ENCODE measurements at regions not wholly inside any gene's neighbourhood (a gene's known extent, or its start where the extent isn't known, plus 50 kb on each side); places are given as distances from the start of the nearest gene placed in this dataset.
"Not testable (repeated sequence)": the region's sequence is repeated elsewhere in the genome, so short reads cannot be mapped to it uniquely, and the experiment has no call there.

- no peak overlapping the region for H3K27ac ChIP-seq (ENCODE audit: low read depth in 2 of 2, low read length in 2 of 2)
- no peak overlapping the region for H3K9ac ChIP-seq (ENCODE audit: low read depth in 1 of 2, low read length in 2 of 2)
- no peaks in the 10 kb centered on the region for H3K9me3 ChIP-seq (ENCODE audit: control insufficient read depth in 2 of 2, low read length in 2 of 2)
- H3K4me1 ChIP-seq (ENCODE audit: control insufficient read depth in 2 of 2, insufficient read depth in 2 of 2, low read length in 2 of 2) = peaks cover 3 to 7% of the 10 kb centered on the region in 2 donors
- H3K4me3 ChIP-seq (ENCODE audit: low read length in 2 of 2) = no peak overlapping the region
- no peaks in the 10 kb centered on the region for H3K27me3 ChIP-seq (ENCODE audit: control insufficient read depth in 2 of 2, insufficient read depth in 2 of 2, low read length in 2 of 2)
- H3K36me3 ChIP-seq (ENCODE audit: control insufficient read depth in 2 of 2, insufficient read depth in 2 of 2, low read length in 2 of 2) = no peaks in the 10 kb centered on the region
Measured at GRCh38 chr10:32190890-32191491, 134.8 kb upstream of the KIF5B start.

GRCh38 chr10:32189400-32190084, 133.3 kb upstream of the KIF5B start:
- Histone ChIP-seq H3K27ac (ENCODE audit: low read depth in 2 of 2, low read length in 2 of 2) (peak overlapping the region; percentile 49 to 57), H3K9me3 (ENCODE audit: control insufficient read depth in 2 of 2, low read length in 2 of 2) (no peaks in the 10 kb centered on the region), H3K4me1 (ENCODE audit: control insufficient read depth in 2 of 2, insufficient read depth in 2 of 2, low read length in 2 of 2) (peaks cover 3 to 7% of the 10 kb centered on the region in 2 donors), H3K4me3 (ENCODE audit: low read length in 2 of 2) (no peak overlapping the region), H3K36me3 (ENCODE audit: control insufficient read depth in 2 of 2, insufficient read depth in 2 of 2, low read length in 2 of 2) (no peaks in the 10 kb centered on the region), H3K9ac (ENCODE audit: low read depth in 1 of 2, low read length in 2 of 2) (no peak overlapping the region), H3K27me3 (ENCODE audit: control insufficient read depth in 2 of 2, insufficient read depth in 2 of 2, low read length in 2 of 2) (no peaks in the 10 kb centered on the region)

- H3K27ac ChIP-seq (ENCODE audit: low read depth in 2 of 2, low read length in 2 of 2) = not testable (repeated sequence)
Measured at GRCh38 chr10:32188601-32189000, 132.4 kb upstream of the KIF5B start.

GRCh38 chr10:32187686-32188085, 131.5 kb upstream of the KIF5B start:
- Histone ChIP-seq H3K4me3 (ENCODE audit: low read length in 2 of 2) (no peak overlapping the region), H3K27ac (ENCODE audit: low read depth in 2 of 2, low read length in 2 of 2) (no peak overlapping the region), H3K9ac (ENCODE audit: low read depth in 1 of 2, low read length in 2 of 2) (no peak overlapping the region), H3K36me3 (ENCODE audit: control insufficient read depth in 2 of 2, insufficient read depth in 2 of 2, low read length in 2 of 2) (no peaks in the 10 kb centered on the region), H3K9me3 (ENCODE audit: control insufficient read depth in 2 of 2, low read length in 2 of 2) (no peaks in the 10 kb centered on the region), H3K27me3 (ENCODE audit: control insufficient read depth in 2 of 2, insufficient read depth in 2 of 2, low read length in 2 of 2) (no peaks in the 10 kb centered on the region), H3K4me1 (ENCODE audit: control insufficient read depth in 2 of 2, insufficient read depth in 2 of 2, low read length in 2 of 2) (peaks cover 3 to 7% of the 10 kb centered on the region in 2 donors)

More at GRCh38 chr10:32188601-32189000, 132.4 kb upstream of the KIF5B start:
- not testable (repeated sequence) for H3K27me3 ChIP-seq (ENCODE audit: control insufficient read depth in 2 of 2, insufficient read depth in 2 of 2, low read length in 2 of 2); H3K36me3 ChIP-seq (ENCODE audit: control insufficient read depth in 2 of 2, insufficient read depth in 2 of 2, low read length in 2 of 2); H3K9ac ChIP-seq (ENCODE audit: low read depth in 1 of 2, low read length in 2 of 2); H3K4me3 ChIP-seq (ENCODE audit: low read length in 2 of 2); H3K9me3 ChIP-seq (ENCODE audit: control insufficient read depth in 2 of 2, low read length in 2 of 2); H3K4me1 ChIP-seq (ENCODE audit: control insufficient read depth in 2 of 2, insufficient read depth in 2 of 2, low read length in 2 of 2)

GRCh38 chr10:32183652-32184051, 127.4 kb upstream of the KIF5B start:
- not testable (repeated sequence) for H3K9ac ChIP-seq (ENCODE audit: low read depth in 1 of 2, low read length in 2 of 2); H3K27ac ChIP-seq (ENCODE audit: low read depth in 2 of 2, low read length in 2 of 2); H3K27me3 ChIP-seq (ENCODE audit: control insufficient read depth in 2 of 2, insufficient read depth in 2 of 2, low read length in 2 of 2); H3K9me3 ChIP-seq (ENCODE audit: control insufficient read depth in 2 of 2, low read length in 2 of 2); H3K4me1 ChIP-seq (ENCODE audit: control insufficient read depth in 2 of 2, insufficient read depth in 2 of 2, low read length in 2 of 2); H3K4me3 ChIP-seq (ENCODE audit: low read length in 2 of 2); H3K36me3 ChIP-seq (ENCODE audit: control insufficient read depth in 2 of 2, insufficient read depth in 2 of 2, low read length in 2 of 2)

GRCh38 chr10:32182476-32182875, 126.3 kb upstream of the KIF5B start:
- H3K4me3 ChIP-seq (ENCODE audit: low read length in 2 of 2) = no peak overlapping the region
- no peak overlapping the region for H3K27ac ChIP-seq (ENCODE audit: low read depth in 2 of 2, low read length in 2 of 2)
- no peaks in the 10 kb centered on the region for H3K9me3 ChIP-seq (ENCODE audit: control insufficient read depth in 2 of 2, low read length in 2 of 2)
- no peaks in the 10 kb centered on the region for H3K4me1 ChIP-seq (ENCODE audit: control insufficient read depth in 2 of 2, insufficient read depth in 2 of 2, low read length in 2 of 2)
- no peak overlapping the region for H3K9ac ChIP-seq (ENCODE audit: low read depth in 1 of 2, low read length in 2 of 2)
- no peaks in the 10 kb centered on the region for H3K27me3 ChIP-seq (ENCODE audit: control insufficient read depth in 2 of 2, insufficient read depth in 2 of 2, low read length in 2 of 2)
- H3K36me3 ChIP-seq (ENCODE audit: control insufficient read depth in 2 of 2, insufficient read depth in 2 of 2, low read length in 2 of 2) = no peaks in the 10 kb centered on the region

DNA sequence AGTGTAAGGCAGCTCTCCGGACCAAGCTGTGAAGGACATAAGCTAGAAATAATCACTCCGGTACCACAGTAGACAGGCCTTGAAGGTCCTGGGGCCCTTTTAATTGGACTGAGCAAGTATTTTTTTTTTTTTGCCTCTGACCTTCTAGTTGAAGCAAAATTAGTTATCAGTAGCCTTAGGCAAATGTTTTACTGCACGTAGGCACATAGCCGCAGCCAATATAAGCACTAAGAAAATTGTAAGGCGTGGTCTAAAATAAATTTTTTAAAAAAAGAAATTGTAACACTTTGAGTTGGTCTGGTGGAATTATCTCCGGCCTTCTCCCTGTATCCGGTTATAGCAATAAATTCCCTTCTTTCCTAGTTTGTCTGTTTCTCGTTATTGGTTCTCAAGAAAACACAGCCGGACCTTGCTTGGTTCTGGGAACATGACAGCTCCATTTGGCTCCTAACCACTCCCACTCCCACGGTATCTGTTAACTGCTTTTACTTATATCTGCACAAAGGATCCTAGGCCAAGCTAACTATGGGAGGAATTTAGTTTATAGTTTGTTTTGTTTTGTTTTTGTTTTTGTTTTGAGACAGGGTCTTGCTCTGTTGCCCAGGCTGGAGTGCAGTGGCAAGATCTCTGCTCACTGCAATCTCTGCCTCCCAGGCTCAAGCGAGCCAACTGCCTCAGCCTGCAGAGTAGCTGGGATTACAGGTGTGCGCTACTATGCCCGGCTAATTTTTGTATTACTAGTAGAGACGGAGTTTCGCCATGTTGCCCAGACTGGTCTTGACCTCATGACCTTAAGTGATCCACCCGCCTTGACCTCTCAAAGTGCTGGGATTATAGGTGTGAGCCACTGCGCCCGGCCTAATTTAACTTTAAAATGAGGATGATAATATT, 124.4 kb upstream of the KIF5B start:
- H3K27me3 ChIP-seq (ENCODE audit: control insufficient read depth in 2 of 2, insufficient read depth in 2 of 2, low read length in 2 of 2) = no peaks in the 10 kb centered on the region
- H3K9ac ChIP-seq (ENCODE audit: low read depth in 1 of 2, low read length in 2 of 2) = no peak overlapping the region
- no peaks in the 10 kb centered on the region for H3K36me3 ChIP-seq (ENCODE audit: control insufficient read depth in 2 of 2, insufficient read depth in 2 of 2, low read length in 2 of 2)
- no peak overlapping the region for H3K27ac ChIP-seq (ENCODE audit: low read depth in 2 of 2, low read length in 2 of 2)
- H3K9me3 ChIP-seq (ENCODE audit: control insufficient read depth in 2 of 2, low read length in 2 of 2) = no peaks in the 10 kb centered on the region
- no peak overlapping the region for H3K4me3 ChIP-seq (ENCODE audit: low read length in 2 of 2)
- H3K4me1 ChIP-seq (ENCODE audit: control insufficient read depth in 2 of 2, insufficient read depth in 2 of 2, low read length in 2 of 2) = no peaks in the 10 kb centered on the region

- Histone ChIP-seq H3K9ac (ENCODE audit: low read depth in 1 of 2, low read length in 2 of 2) (no peak overlapping the region), H3K9me3 (ENCODE audit: control insufficient read depth in 2 of 2, low read length in 2 of 2) (no peaks in the 10 kb centered on the region), H3K27ac (ENCODE audit: low read depth in 2 of 2, low read length in 2 of 2) (no peak overlapping the region), H3K4me3 (ENCODE audit: low read length in 2 of 2) (no peak overlapping the region), H3K27me3 (ENCODE audit: control insufficient read depth in 2 of 2, insufficient read depth in 2 of 2, low read length in 2 of 2) (no peaks in the 10 kb centered on the region), H3K4me1 (ENCODE audit: control insufficient read depth in 2 of 2, insufficient read depth in 2 of 2, low read length in 2 of 2) (no peaks in the 10 kb centered on the region), H3K36me3 (ENCODE audit: control insufficient read depth in 2 of 2, insufficient read depth in 2 of 2, low read length in 2 of 2) (no peaks in the 10 kb centered on the region)
Measured at GRCh38 chr10:32179836-32180235, 123.6 kb upstream of the KIF5B start.

- not testable (repeated sequence) for H3K4me1 ChIP-seq (ENCODE audit: control insufficient read depth in 2 of 2, insufficient read depth in 2 of 2, low read length in 2 of 2); H3K4me3 ChIP-seq (ENCODE audit: low read length in 2 of 2); H3K36me3 ChIP-seq (ENCODE audit: control insufficient read depth in 2 of 2, insufficient read depth in 2 of 2, low read length in 2 of 2); H3K9me3 ChIP-seq (ENCODE audit: control insufficient read depth in 2 of 2, low read length in 2 of 2); H3K27ac ChIP-seq (ENCODE audit: low read depth in 2 of 2, low read length in 2 of 2); H3K9ac ChIP-seq (ENCODE audit: low read depth in 1 of 2, low read length in 2 of 2); H3K27me3 ChIP-seq (ENCODE audit: control insufficient read depth in 2 of 2, insufficient read depth in 2 of 2, low read length in 2 of 2)
Measured at GRCh38 chr10:32177594-32177993, 121.4 kb upstream of the KIF5B start.

DNA sequence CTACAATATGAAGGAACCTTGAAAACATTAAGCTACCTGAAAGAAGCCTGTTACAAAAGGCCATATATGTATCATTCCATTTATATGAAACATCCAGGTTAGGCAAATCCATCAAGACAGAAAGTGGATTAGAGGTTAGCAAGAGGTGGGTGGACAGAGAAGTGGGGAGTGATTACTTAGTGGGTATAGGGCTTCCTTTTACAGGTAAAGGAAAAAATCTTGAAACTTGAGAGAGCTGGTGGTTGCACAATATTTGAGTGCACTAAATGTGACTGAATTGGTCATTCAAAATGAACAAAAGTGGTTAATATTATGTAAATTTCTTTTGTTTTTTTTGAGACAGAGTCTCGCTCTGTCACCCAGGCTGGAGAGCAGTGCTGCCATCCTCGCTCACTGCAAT, 119.4 kb upstream of the KIF5B start:
- Histone ChIP-seq H3K4me3 (ENCODE audit: low read length in 2 of 2) (no peak overlapping the region), H3K4me1 (ENCODE audit: control insufficient read depth in 2 of 2, insufficient read depth in 2 of 2, low read length in 2 of 2) (peaks cover 0 to 6% of the 10 kb centered on the region in 2 donors), H3K9ac (ENCODE audit: low read depth in 1 of 2, low read length in 2 of 2) (no peak overlapping the region), H3K9me3 (ENCODE audit: control insufficient read depth in 2 of 2, low read length in 2 of 2) (no peaks in the 10 kb centered on the region), H3K36me3 (ENCODE audit: control insufficient read depth in 2 of 2, insufficient read depth in 2 of 2, low read length in 2 of 2) (no peaks in the 10 kb centered on the region), H3K27me3 (ENCODE audit: control insufficient read depth in 2 of 2, insufficient read depth in 2 of 2, low read length in 2 of 2) (no peaks in the 10 kb centered on the region), H3K27ac (ENCODE audit: low read depth in 2 of 2, low read length in 2 of 2) (no peak overlapping the region)
